Lung (tissue), 11 donors: ENCODE measurements at regions not wholly inside any gene's neighbourhood (a gene's known extent, or its start where the extent isn't known, plus 50 kb on each side); places are given as distances from the start of the nearest gene placed in this dataset.

ENCODE experiments used
- ATAC-seq: fragments of 200-7000 bp; cut with Tn5 transposase; one replicate; pipeline ENCODE4 v1.9.1; 2020; ENCODE audit warnings: moderate number of reproducible peaks; ENCODE audit not compliant: insufficient read depth, low FRiP score
- DNase-seq, 3 donors: peaks; one replicate each; pipeline ENCODE4 v3.0.0-alpha.2; 2013 to 2017
- H3K27ac ChIP-seq, 2 donors: one replicate each; pipeline ENCODE4 v1.5.1; 2013; ENCODE audit warnings: mild to moderate bottlenecking in 2 of 2, moderate library complexity in 2 of 2, control low read depth in 1 of 2, inconsistent platforms in 1 of 2, low read depth in 1 of 2, low read length in 1 of 2
- H3K27me3 ChIP-seq, 3 donors: one replicate each; pipeline ENCODE4 v1.5.1; 2013; ENCODE audit warnings: low read length in 2 of 3; ENCODE audit not compliant: control insufficient read depth in 3 of 3, insufficient read depth in 3 of 3
- H3K36me3 ChIP-seq, 4 donors: one replicate each; pipeline ENCODE4 v1.5.1; 2013; ENCODE audit warnings: low read length in 4 of 4, mild to moderate bottlenecking in 1 of 4, moderate library complexity in 1 of 4; ENCODE audit not compliant: control insufficient read depth in 4 of 4, insufficient read depth in 4 of 4
- H3K4me1 ChIP-seq, 5 donors: one replicate each; pipeline ENCODE4 v1.5.1; 2013; ENCODE audit warnings: low read length in 5 of 5, mild to moderate bottlenecking in 2 of 5, moderate library complexity in 1 of 5; ENCODE audit not compliant: control insufficient read depth in 5 of 5, insufficient read depth in 5 of 5
- H3K4me3 ChIP-seq: one replicate; pipeline ENCODE4 v1.5.1; 2013; ENCODE audit warnings: mild to moderate bottlenecking, control low read depth, moderate library complexity
- H3K9ac ChIP-seq, 2 donors: one replicate each; pipeline ENCODE4 v1.5.1; 2013; ENCODE audit warnings: low read length in 2 of 2, control low read depth in 1 of 2; ENCODE audit not compliant: insufficient read depth in 1 of 2
- H3K9me3 ChIP-seq, 4 donors: one replicate each; pipeline ENCODE4 v1.5.1; 2013; ENCODE audit warnings: low read length in 3 of 4, mild to moderate bottlenecking in 1 of 4, moderate library complexity in 1 of 4; ENCODE audit not compliant: control insufficient read depth in 4 of 4, insufficient read depth in 3 of 4
- WGBS, 2 donors: extraction: QIAGEN DNeasy Blood & Tissue Kit; methylation state at CpG; one replicate each; pipeline ENCODE4 v1.1.7; 2013; 5-methylcytosine and 5-hydroxymethylcytosine counted together
- TF ChIP-seq, protein P1 (sequence below): IDR thresholded peaks from 2 replicates; pipeline ENCODE4 v1.5.1; 2012; ENCODE audit warnings: mild to moderate bottlenecking; ENCODE audit errors: control extremely low read depth, extremely low read depth
- donor health status: control.
- donor health status: control.
- donor health status: Bipolar disorder and iron deficiency.
- donor health status: healthy.
- donor health status: DM: yes; HTN: yes; CAD: no.

DNA sequence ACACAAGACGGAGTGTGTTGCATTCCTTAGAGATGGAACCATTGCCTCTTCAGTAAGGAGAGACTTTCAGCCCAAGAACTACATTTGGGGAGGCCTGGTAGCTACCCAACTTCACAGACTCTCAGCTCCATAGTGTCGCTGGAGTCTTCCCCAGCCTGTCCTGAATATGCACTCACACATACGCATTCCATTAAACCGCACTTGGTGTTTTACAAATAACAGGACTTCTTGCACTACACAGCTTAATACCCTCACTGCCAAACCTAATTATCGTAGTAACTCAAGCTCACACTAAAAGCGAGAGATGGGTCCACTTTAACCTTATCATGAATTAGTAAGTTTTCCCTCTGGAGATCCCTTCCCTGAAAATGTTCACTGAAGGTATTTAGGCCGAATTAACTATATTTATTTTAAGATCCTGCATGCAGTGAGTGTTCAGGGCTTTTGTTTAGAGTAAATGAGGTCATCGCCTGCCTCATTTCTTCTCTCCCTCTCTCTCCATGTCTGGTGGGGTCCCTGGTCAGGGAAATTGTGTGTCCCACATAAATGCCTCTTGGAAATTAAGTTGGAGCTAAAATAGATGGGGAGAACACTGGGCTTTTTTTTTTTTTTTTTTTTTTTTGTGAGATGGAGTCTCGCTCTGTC, 171.9 kb downstream of the FAM43A start:
- Histone ChIP-seq H3K9me3 (no peaks in the 10 kb centered on the region), H3K27me3 (no peaks in the 10 kb centered on the region), H3K36me3 (no peaks in the 10 kb centered on the region), H3K4me1 (peaks cover 0 to 17% (median 9%) of the 10 kb centered on the region in 5 donors), H3K4me3 (no peak overlapping the region), H3K27ac (no peak overlapping the region), H3K9ac (no peak overlapping the region)
- DNase-seq (peak in 1 of 3 donors; percentile 52), ATAC-seq (no peak)
- TF ChIP-seq, protein P1, sequence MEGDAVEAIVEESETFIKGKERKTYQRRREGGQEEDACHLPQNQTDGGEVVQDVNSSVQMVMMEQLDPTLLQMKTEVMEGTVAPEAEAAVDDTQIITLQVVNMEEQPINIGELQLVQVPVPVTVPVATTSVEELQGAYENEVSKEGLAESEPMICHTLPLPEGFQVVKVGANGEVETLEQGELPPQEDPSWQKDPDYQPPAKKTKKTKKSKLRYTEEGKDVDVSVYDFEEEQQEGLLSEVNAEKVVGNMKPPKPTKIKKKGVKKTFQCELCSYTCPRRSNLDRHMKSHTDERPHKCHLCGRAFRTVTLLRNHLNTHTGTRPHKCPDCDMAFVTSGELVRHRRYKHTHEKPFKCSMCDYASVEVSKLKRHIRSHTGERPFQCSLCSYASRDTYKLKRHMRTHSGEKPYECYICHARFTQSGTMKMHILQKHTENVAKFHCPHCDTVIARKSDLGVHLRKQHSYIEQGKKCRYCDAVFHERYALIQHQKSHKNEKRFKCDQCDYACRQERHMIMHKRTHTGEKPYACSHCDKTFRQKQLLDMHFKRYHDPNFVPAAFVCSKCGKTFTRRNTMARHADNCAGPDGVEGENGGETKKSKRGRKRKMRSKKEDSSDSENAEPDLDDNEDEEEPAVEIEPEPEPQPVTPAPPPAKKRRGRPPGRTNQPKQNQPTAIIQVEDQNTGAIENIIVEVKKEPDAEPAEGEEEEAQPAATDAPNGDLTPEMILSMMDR: no peak
- WGBS, 2 donors: 91 to 92% methylated on average over 9 of the region's 9 CpGs

DNA sequence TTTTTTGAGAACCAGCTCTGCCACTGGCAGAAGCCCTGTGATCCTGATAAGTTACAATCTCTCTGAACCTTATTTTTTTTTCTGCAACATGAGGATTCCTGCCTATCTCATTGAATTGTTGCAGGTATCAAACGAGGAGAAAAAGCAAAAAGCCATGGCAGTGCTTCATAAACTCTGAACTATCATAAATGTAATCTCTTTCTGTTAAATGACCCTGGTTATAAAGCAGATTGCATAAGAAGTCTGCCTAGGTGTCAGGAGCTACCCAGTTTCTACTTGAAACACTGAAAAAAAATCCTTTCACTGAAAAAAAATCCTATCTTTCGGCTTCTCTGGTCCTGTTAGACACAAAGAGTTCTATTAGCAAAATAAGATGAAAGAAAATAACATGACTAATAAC, 172.7 kb downstream of the FAM43A start:
- DNase-seq: no peak
- Histone ChIP-seq H3K4me3 (no peak overlapping the region), H3K9ac (no peak overlapping the region), H3K27me3 (peaks cover 0 to 3% (median 0%) of the 10 kb centered on the region in 3 donors), H3K9me3 (no peaks in the 10 kb centered on the region), H3K36me3 (no peaks in the 10 kb centered on the region), H3K4me1 (peaks cover 0 to 14% (median 7%) of the 10 kb centered on the region in 5 donors), H3K27ac (no peak overlapping the region)
- TF ChIP-seq, protein P1: no peak
- WGBS, 2 donors: 92 to 95% methylated on average over 2 of the region's 2 CpGs
- no peak for ATAC-seq

DNA sequence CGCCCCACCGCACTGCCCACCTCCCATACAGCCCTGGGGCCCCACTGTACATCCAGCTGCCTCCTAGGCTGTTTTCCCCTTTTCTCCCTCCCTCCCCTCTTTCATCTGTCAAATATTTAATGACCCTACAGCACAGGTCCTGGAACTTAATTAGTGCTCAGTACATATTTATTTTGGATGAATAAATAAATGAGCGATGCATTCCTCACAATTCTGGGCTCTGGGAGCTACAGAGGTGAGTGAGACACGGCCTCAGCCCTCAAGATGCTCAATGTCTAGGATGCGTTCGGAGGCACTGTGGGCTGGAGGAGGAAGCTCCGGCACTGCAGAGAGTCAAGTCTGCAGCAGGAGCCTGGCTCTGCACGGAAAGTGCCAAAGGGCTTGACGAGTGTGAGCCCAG, 175.0 kb downstream of the FAM43A start:
- DNase-seq (no peak), ATAC-seq (no peak)
- Histone ChIP-seq H3K9me3 (no peaks in the 10 kb centered on the region), H3K4me1 (peaks cover 0 to 5% (median 2%) of the 10 kb centered on the region in 5 donors), H3K36me3 (no peaks in the 10 kb centered on the region), H3K27me3 (peaks cover 0 to 3% (median 0%) of the 10 kb centered on the region in 3 donors), H3K4me3 (no peak overlapping the region), H3K27ac (no peak overlapping the region), H3K9ac (no peak overlapping the region)
- TF ChIP-seq, protein P1: no peak
- WGBS, 2 donors: 68 to 83% methylated on average over 9 of the region's 9 CpGs

DNA sequence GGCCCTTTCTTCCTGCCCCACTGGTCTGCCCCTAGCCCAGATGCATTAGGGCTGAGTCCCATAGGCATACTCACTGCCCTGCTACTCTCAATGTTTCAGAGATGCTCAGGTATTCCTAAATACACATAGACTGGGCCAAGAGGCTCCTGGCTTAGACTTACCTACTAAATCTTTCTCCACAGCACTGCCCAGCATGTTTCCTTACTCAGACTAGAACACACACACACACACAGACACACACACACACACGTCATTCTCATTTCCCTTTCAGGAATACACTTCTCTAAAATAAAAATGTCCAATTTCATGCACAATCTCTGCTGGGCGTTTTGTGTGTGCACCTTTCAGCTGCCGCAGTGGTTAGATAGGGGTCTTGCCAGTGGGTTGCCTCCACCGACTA, 175.7 kb downstream of the FAM43A start:
- H3K4me1 ChIP-seq: peaks cover 0 to 5% (median 2%) of the 10 kb centered on the region in 5 donors
- ATAC-seq: no peak
- DNase-seq: no peak
- H3K9ac ChIP-seq: no peak overlapping the region
- no peak overlapping the region for H3K4me3 ChIP-seq
- no peak overlapping the region for H3K27ac ChIP-seq
- H3K36me3 ChIP-seq: no peaks in the 10 kb centered on the region
- peaks cover 0 to 3% (median 0%) of the 10 kb centered on the region in 3 donors for H3K27me3 ChIP-seq
- no peaks in the 10 kb centered on the region for H3K9me3 ChIP-seq
- WGBS, 2 donors: 69 to 78% methylated on average over 4 of the region's 4 CpGs
- TF ChIP-seq, protein P1: no peak
